HT1080 (cell line): ENCODE measurements at regions not wholly inside any gene's neighbourhood (a gene's known extent, or its start where the extent isn't known, plus 50 kb on each side); places are given as distances from the start of the nearest gene placed in this dataset.
A peak's percentile ranks its signal among the peaks of the same experiment; 100 is the strongest.

ENCODE experiments used
- DNase-seq: peaks from one replicate; pipeline ENCODE4 v3.0.0-alpha.2; 2015; ENCODE audit warnings: low read depth

DNA sequence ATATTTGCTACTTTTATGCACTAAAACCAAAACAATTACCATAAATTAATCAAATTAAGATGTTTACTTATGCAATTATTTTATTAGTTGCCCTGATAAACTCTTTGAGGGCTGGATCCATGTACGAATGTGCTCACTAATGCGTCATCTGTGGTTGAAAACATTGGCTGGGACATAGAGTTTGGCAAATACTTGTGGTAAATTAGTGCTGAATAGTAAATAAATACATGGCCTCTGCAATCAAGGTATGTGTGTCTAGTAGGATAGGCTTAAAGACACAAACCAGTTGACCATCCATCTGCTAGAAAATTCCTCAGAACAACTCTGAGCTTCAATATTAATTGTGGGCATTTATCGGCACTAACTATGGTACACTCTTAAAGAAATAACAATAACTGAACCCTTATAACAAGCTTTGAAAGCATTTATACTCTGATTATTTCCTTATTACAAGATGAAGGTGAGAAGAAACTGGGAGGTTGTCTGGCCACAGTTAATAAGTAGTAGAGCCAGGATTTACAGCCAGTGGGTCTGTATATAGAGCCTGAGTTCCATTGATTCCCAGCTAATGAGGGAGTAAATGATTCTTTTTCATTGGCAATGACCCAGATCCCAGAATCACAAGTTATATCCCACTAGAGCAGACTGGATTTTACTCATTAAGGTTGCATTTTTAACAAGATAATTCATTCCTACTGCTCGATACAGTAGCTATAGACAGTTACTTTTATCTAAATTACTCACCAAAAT, 169.5 kb upstream of the CNTN6 start:
- DNase-seq: peak; percentile 8

DNA sequence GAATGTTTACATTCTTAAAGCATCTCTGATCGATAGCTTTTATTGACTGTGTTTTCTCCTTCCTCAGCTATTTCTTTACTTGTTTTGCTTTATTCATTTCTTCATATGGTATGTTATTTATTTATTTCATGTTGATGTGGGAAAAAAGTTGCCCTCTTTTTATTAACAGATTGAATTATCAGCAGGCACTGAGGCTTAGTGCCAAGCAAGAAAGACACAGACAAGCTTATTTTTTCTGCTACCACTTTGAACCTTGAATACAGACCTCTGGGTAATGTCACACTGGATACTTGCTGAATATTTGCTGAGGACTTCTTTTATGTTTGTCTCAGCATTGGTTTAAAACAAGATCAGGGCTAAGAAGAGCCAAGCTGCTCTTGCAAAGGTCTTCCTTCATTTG, 162.0 kb upstream of the CNTN6 start:
- no peak for DNase-seq

DNA sequence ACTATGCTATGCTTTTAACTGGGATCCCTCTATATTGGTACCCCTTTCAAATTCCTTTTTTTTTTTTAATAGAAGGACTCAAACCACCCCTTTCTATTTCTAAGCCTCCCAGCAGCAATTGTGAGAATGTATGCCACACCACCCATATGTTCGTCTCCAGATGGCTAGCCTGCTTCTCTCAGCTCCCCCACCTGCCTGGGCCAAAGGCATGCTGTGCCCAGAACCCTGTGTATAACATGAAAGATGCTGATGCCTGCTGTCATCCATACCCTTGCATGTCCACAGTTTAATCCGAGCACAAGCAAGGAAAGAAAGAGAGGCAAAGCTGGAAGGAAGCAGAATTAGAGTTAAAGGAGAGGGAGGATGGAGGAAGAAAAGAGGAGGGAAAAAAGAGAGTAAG, 159.5 kb upstream of the CNTN6 start:
- DNase-seq: no peak

DNA sequence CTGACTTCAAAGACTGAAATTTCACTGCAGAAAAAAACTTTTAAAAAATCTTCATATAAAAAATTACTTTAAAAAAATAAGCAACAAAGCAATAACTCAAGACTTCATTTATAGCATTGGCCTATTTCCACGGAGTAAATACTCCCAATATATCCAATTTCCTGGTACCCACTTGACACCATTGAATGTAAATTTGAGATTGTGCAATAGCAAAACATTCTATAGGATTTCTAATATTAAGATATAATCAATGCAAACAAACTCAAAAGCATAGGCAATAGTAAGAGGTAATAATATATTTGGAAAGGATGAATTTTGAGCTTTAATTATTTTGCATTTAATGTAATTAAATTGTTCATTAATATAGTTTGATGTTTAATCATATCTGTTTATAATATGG, 148.0 kb upstream of the CNTN6 start:
- no peak for DNase-seq

- DNase-seq: no peak
Observed at GRCh38 chr3:945738-946137, 147.1 kb upstream of the CNTN6 start.

DNA sequence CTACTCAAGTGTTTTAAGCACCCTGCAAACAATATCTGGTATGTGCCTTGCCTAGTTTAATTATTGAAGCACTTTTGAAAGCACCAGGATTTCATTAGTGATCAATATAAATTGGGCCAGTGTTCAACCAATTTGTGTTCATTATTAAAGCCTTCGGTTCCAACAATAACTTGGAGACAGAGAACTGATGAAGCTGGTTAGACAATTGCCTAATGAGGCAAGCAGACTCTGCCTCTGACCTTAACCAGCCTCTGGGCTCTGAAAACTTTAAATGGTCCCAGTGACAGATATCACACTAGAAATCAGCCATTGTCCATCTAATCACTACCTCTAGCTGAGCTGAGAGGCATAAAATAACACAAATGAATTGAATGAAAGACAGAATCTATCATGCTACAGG, 139.9 kb upstream of the CNTN6 start:
- DNase-seq: no peak

DNA sequence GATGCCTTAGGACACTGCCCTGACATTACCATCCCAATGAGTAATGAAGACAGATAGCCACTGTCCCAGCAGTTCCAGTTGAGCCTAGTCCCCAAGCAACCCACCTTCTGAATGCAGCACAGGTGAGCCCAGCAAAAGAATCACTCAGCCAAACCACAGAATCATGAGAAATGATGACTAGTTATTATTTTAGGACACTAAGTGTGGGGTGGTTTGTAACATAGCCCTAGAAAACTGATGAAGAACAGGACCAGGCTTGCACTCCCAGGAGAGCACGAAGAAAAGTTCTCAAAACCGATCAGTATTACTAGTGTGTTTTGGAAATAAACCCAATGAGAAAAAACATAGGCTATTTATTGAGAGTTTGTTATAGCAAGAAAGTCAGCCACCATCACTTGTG, 129.6 kb upstream of the CNTN6 start:
- DNase-seq: no peak

DNA sequence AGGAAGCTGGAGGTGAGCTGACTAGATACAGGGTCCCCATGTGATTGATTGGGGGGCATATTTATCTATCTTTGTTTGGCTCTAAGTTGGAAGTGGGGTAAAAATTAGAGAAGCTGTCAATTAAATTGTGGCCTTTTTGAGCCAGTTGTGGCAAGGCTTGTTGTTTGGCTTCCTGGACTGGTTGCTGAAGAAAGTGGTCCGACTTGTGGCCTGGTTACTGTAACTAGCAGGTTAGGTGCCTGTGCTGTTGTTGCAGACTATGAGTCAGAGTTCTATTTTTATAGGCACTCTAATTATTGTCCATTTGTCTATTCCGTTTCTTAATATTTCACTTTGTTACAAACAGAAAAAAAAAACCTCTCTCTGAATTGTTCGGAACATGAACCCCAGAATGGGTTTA, 129.1 kb upstream of the CNTN6 start:
- peak; percentile 5 for DNase-seq

- no peak for DNase-seq
Observed at GRCh38 chr3:965826-966225, 127.0 kb upstream of the CNTN6 start.

DNA sequence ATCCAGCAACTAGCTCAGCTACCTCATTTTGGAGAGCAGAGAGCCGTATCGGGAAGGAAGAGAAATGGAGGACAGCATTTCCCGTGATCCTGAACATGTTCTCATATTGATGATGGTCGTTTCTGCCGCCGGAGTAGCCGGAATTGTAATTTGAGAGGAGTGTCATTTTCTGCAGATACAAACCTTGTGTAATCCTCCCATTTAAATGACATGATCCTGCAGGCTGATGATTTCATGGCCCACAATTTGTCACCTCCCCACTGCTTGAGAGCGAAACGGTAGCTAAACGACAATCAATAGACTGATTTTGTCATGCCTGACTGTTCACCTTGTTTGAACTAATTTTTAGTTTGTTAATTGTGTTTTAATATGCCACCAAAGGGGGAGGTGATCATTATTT, 126.5 kb upstream of the CNTN6 start:
- DNase-seq: peak; percentile 1

DNA sequence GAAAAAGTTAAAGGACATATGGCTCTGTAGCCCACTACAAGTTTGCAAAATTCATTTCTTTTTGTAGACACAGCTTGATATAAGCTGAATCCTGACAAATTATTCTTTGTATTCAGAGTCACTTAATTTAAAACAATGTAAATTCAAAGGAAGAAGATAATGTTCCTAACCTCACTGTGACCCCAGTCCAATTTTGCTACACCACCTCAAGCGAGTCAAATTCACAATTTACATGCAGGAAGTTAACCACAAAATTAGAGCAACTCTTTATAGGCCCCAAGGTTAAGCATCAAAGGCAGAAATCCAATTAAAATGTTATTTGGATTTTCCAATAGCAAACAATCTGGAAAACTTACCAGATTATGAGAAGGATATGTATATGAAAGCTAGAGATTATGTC, 119.5 kb upstream of the CNTN6 start:
- DNase-seq: no peak

DNA sequence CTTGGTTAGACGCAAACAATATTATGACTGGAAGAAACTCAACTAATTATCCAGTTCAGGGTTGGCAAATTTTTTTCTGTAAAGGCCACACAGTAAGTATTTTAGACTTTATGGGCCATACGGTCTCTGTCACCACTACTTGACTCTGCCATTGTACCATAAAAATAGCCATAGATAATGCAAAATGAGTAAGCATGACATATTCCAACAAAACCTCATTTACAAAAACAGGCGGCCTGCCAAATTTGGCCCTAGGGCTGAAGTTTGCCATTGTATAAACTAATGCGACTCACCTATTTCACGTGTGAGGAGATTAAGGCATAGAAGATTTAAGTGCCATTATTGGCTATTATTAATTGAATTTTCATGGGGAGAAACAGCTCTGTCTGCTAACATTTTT, 116.8 kb upstream of the CNTN6 start:
- peak; percentile 67 for DNase-seq

- DNase-seq: no peak
Observed at GRCh38 chr3:981156-981555, 111.7 kb upstream of the CNTN6 start.

GRCh38 chr3:988785-989184, 104.0 kb upstream of the CNTN6 start:
- no peak for DNase-seq

DNA sequence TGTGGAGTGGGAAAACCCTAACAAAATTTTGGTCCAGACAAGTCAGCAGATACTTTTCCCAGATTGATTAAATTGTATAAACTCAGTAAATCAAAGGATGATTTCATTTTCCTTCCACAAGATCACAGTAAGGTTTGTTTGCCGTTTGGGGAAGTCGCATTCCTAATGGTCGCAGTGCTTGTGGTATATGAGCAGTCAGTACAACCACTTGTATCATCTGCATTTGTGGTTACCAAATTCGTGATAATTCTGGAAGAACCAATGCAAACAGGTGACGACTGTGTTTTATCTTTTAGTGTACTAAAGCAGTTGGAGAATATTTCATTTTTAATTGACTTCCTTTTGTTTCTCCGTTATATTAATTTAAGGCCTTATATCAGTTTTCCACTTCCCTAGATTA, 100.0 kb upstream of the CNTN6 start:
- DNase-seq: no peak

GRCh38 chr3:1002010-1002409, 90.8 kb upstream of the CNTN6 start:
- no peak for DNase-seq

GRCh38 chr3:1007866-1008265, 85.0 kb upstream of the CNTN6 start:
- DNase-seq: peak; percentile 71

- DNase-seq: no peak
Observed at GRCh38 chr3:1010228-1010627, 82.6 kb upstream of the CNTN6 start.

DNA sequence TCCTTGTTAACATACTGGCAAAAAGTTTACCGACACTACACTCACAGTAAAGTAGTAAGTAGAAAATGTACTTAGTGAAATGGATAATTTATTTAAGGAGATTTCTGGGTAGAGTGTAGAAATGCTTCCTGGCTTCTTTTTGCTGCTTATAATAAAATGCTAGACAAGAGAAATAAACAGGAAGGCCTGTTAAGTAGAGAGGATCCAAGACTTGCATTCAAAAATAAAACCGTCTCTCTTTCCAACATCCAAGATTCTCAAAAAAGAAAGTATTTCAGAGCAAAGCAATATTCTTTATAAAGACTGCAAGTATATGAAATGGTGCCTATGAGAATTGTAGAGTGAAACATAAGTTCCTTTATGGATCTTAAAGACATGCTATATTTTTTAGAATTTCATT, 77.0 kb upstream of the CNTN6 start:
- no peak for DNase-seq

- DNase-seq: no peak
Observed at GRCh38 chr3:1017870-1018269, 75.0 kb upstream of the CNTN6 start.

- no peak for DNase-seq
Observed at GRCh38 chr3:1019157-1019556, 73.7 kb upstream of the CNTN6 start.

- DNase-seq: no peak
Observed at GRCh38 chr3:1026395-1026794, 66.4 kb upstream of the CNTN6 start.

- DNase-seq: no peak
Observed at GRCh38 chr3:1036207-1036826, 56.5 kb upstream of the CNTN6 start.
